NOMO-1 treated with DMSO at 0.1 percent for 48 hours (cell line): ENCODE measurements at regions not wholly inside any gene's neighbourhood (a gene's known extent, or its start where the extent isn't known, plus 50 kb on each side); places are given as distances from the start of the nearest gene placed in this dataset.
A peak's percentile ranks its signal among the peaks of the same experiment; 100 is the strongest.
"Not testable (repeated sequence)": the region's sequence is repeated elsewhere in the genome, so short reads cannot be mapped to it uniquely, and the experiment has no call there.

Experiments
- DNase-seq: peaks from one replicate; lab custom pipeline; 2025; ENCODE audit not compliant: unreplicated experiment; lab: John Stamatoyannopoulos, UW

DNA sequence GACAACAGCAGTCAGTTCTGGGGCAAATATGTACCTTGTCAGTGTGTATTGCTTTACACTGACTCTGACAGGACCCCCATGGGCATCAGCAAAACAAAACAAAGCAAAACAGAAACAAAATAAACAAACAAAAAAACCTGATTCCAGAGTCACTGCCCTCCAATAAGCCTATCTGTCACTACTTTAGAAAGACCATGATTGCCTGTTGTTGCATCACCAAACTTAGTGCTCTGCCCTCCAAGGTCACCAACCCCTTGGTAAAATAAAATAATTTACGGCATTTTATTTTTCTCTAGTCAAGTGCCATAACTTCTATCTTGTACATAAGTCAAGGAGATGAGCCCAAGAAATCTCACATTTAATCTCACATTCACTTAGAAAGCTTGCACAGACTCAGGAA lies 120.9 kb upstream of the ADAMTS3 start:
- DNase-seq = no peak

DNA sequence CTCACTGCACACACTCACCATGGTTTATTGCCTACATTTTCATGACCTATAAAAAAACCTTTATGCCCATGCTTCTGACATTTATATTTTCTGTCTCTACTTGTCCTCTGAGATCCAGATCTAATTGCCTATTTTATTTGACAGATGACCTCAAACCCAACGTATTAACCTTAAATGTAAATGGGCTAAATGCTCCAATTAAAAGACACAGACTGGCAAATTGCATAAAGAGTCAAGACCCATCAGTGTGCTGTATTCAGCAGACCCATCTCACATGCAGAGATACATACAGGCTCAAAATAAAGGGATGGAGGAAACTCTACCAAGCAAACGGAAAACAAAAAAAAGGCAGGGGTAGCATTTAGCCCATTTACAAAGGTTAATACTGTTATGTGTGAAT lies 117.4 kb upstream of the ADAMTS3 start:
- not testable (repeated sequence) for DNase-seq

DNA sequence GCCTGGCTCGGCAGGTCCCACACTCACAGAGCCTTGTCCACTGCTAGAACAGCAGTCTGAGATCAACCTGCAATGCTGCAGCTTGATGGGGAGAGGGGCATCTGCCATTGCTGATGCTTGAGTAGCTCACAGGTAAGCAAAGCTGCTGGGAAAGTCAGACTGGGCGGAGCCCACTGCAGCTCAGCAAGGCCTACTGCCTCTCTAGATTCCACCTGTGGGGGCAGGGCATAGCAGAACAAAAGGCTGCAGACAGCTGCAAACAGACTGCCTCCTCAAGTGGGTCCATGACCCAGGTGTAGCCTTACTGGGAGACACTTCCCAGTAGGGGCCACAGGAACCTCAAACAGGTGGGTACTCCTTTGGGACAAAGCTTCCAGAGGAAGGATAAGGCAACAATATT lies 110.6 kb upstream of the ADAMTS3 start:
- no peak for DNase-seq

DNA sequence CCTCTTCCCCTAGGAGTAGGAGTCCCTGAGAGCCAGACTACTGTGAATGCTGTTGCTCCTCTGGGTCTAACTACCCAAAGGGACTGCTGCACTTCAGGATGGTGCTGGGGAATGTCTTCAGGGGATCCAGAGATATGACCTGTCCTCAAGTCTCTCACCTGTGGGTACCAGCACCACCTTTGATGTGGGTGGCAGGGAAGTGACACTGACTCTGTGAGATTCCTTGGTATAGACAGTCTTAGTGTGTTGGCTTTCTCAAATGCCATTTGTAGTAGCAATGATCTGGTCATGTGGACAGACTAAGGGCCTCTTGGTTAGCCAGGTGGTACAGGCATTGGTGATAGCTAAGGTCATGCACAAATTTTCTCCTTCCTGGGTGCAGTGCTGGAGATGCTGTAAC lies 108.9 kb upstream of the ADAMTS3 start:
- DNase-seq = no peak

DNA sequence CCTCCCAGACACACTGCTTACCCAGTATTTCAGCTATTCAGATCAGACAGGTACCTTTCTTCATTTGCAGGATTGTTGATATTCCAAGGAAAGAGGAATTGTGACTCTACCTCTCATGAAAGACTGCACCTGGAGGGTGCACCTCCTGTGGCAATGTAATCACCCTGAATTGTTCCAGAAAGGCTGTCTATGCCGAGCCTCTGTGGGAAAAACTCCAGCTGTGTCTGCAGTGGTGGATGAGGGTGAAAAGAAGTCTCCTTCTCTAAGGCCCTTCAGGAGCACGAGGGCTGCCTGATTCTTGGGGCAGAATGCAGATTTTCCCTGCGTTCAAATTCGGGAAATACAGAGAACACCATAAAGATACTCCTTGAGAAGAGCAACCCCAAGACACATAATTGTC lies 108.2 kb upstream of the ADAMTS3 start:
- no peak for DNase-seq

DNA sequence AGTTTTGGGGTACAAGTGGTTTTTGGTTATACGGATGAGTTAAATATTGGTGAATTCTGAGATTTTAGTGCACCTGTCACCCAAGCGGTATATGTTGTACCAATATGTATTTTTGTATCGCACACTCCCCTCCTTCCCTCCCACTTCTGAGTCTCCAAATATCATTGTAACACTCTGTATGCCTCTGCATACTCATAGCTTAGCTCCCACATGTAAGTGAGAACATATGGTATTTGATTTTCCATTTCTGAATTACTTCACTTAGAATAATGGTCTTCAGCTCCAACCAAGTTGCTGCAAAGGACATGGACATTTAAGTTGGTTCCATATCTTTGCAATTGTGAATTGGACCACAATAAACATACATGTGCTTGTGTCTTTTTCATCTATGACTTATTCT lies 103.0 kb upstream of the ADAMTS3 start:
- DNase-seq = no peak

DNA sequence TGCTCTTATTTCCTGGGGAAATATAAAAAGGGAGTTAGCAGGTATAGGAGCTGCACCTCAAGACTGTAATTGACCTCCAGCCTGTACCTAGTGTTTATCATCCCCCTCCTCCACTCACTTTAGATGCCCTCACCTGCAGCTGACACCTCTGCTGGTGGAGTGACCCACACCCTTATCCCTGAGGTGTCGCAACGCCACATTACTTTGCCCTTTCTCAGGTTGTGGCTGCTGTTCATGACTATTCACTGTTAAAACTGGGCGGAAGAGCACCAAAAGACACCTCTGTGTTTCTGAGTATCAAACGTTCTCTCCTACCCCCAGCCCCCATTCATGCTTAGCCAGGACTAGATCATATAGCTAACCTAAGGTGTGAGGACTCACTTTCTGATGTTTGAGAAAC lies 101.5 kb upstream of the ADAMTS3 start:
- no peak for DNase-seq

DNA sequence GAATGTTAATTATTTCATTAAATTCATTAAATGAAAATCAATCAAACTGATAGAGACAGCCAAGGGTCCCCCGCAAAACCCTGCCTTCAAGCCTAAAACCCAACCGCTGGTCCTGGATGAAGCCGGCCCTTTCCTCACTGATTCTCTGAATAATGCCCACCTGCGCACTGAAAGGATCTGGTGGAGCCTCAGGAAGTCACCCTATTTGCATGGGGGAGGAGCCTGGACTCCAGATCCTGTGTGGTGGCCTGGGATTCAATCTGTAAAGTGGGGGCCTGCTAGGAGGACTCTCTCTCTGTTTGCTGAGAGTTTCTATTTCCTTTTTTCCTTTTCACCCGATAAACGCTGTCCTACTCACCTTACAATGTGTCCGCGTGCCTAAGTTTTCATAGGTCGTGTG lies 97.9 kb upstream of the ADAMTS3 start:
- no peak for DNase-seq

DNA sequence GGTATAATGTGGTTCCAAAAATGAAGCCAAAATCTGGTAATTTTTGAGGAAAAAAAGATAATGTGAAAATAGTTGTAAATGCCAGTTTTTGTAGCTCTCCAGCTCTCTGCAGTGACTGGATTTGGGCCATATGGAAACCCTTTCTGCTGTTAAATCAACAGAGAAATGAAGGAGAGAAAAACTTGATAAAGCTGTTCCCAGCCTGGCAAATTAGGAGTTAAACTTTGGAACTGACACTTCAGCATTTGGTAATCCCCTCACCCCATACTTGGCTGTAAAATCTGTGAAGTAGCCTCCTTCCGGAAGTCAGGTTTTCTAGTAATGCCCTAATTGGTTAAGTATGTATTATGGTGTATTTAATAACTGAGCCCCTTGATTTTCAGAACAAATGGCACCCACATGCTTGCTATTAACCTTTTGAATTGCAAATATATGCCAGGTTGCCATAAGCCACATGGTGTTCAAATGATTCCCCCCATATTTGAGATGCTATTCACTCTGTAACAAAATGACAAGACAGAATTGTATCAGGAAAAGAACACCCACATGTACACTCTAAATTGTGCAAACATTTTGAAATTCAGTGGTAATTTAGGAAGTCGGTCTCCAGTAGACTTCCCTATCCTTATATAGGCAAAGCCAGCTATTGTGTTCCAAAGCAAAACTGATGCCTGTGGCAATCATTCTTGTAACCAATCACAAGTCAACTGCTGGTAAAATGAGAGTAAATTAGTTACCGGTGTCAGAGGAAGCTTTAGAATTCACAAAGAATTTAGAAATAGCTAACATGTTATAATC lies 96.3 kb upstream of the ADAMTS3 start:
- DNase-seq = peak; percentile 19

DNA sequence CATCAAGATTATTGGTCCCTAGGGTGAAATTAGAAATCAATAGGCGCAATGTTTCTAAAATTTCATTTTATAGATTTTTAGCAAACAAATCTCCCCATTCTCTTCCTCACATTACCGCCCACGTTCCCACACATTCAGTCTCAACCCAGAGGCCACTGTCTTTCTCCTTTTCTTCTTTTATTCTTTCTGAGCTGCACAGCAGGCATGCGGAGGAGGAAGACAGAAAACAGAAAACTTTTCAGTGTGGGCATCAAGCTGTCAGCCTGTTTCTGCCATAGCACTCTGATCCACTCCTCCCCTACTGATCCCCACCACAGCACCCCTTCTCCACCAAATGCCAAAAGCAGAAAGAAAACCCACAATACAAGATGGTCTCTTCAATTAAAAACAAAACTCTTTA lies 94.8 kb upstream of the ADAMTS3 start:
- no peak for DNase-seq

DNA sequence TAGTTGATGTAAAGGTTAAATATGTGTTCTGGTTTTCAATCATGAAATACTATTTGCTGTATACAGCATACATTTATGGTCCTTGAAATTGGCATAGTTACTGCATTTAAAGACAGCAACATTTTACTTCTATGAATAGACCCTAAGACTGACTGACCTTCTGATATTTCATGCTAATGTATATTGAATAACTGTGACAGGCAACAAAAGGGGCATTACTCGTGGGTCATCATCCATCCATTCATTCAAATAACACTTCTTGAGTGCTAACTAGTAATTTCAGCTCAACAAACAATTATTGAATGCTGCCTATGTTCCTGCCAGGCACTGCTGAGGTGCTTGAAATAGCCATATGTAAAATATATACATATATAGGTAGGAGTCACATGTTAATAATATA lies 92.8 kb upstream of the ADAMTS3 start:
- DNase-seq = no peak

DNA sequence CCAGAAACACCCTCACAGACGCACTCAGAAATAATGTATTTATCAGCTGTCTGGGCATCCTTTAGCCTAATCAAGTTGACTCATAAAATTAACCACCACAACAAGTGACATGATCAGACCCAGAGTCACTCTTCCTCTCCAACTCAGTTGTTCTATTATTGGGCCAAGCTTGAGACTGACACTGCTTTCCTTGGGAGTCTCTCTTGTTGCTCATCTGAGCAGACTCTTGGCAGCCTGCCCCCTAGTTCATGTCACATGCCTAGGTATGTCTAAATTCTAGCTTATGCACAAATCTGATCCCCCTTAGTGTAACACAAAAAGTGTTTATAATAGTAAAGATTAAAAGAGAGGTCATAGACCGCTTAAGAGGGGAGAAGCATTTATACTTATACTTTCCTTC lies 72.6 kb upstream of the ADAMTS3 start:
- no peak for DNase-seq

DNA sequence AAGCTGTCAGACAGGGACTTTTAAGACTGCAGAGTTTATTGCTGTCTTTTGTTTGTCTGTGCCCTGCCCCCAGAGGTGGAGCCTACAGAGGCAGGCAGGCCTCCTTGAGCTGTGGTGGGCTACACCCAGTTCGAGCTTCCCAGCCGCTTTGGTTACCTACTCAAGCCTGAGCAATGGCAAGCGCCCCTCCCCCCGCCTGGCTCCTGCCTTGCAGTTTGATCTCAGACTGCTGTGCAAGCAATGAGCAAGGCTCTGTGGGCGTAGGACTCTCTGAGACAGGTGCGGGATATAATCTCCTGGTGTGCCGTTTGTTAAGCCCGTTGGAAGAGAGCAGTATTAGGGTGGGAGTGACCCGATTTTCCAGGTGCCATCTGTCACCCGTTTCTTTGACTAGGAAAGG lies 67.8 kb upstream of the ADAMTS3 start:
- DNase-seq = not testable (repeated sequence)

DNA sequence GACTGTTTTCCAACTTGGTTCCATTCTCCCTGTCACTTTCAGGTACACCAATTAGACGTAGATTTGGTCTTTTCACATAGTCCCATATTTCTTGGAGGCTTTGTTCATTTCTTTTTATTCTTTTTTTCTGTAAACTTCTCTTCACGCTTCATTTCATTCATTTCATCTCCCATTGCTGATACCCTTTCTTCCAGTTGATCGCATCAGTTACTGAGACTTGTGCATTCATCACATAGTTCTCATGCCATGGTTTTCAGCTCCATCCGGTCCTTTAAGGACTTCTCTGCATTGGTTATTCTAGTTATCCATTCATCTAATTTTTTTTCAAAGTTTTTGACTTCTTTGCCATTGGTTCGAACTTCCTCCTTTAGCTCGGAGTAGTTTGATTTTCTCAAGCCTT lies 66.9 kb upstream of the ADAMTS3 start:
- not testable (repeated sequence) for DNase-seq

DNA sequence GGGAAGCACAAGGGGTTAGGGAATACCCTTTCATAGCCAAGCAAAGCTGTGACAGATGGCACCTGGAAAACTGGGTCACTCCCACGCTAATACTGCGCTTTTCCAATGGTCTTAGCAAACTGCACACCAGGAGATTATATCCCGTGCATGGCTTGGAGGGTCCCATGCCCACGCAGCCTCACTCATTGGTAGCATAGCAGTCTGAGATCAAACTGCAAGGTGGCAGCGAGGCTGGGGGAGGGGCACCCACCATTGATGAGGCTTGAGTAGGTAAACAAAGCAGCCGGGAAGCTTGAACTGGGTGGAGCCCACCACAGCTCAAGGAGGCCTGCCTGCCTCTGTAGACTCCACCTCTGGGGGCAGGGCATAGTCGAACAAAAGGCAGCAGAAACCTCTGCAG lies 63.2 kb upstream of the ADAMTS3 start:
- DNase-seq = not testable (repeated sequence)

DNA sequence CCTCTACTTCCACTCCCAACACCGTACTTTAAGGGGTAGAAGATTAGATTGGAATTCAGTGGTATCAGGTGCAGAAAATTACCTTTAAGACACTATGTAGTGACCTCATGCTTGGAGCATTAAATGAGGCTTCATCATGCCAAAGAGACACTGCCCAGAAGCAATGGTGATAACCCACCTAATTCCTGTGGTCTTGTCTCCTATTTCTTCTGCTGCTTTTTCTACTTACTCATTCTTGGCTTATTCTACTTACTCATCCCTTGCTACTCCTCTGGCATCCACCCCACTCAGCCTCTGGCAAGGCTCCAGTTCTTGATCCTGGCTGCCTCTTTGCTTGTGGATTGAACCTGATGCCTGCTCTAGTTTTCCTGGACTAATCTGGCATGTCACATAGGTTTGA lies 62.3 kb upstream of the ADAMTS3 start:
- no peak for DNase-seq

DNA sequence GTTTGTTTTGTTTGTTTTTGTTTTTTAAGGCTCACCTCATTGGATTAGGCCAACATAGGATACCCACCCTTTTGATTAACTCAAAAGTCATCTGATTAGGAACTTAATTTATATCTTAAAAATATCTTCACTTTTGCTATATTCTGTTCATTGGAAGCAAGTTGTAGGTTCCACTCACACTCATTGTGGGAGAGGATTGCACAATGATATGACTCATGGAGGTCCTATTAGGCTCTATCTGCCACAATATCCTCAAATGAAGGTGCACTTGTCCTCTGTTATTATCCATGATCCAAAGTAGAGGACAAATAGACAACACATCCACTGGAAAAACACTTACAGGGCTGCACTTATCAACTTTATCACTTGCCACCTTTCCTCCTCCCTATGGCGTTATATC lies 60.5 kb upstream of the ADAMTS3 start:
- DNase-seq = peak; percentile 5

DNA sequence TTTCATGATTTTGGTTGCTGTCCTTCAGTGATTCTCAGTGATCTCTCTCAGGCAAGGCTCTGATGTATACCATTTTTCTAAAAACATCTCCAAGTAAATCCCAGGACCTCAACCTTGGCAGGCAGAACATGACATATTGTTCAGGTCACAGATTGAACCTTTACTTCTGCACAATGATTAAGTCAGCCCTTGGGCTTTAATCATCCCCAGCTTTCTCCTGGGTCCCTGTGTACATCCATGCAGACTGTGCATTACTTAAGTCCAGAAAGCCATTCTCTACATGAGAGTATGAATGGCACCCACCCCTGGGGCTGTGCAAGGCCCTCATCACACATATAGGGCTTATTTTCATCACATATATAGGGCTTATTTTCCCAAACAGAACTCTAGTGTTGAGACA lies 58.7 kb upstream of the ADAMTS3 start:
- no peak for DNase-seq
